ENCODE measurements at regions not wholly inside any gene's neighbourhood (a gene's known extent, or its start where the extent isn't known, plus 50 kb on each side); places are given as distances from the start of the nearest gene placed in this dataset.
"Not testable (repeated sequence)": the region's sequence is repeated elsewhere in the genome, so short reads cannot be mapped to it uniquely, and the experiment has no call there.

- DNase-seq = no peak
Measured at GRCh38 chr3:25844891-25845290, 55.0 kb downstream of the OXSM start.

- no peak for DNase-seq
Measured at GRCh38 chr3:25846282-25846681, 56.4 kb downstream of the OXSM start.

- no peak for DNase-seq
Measured at GRCh38 chr3:25849091-25849490, 59.2 kb downstream of the OXSM start.

GRCh38 chr3:25849641-25850385, 59.9 kb downstream of the OXSM start:
- DNase-seq = no peak

- not testable (repeated sequence) for DNase-seq
Measured at GRCh38 chr3:25851693-25852259, 61.9 kb downstream of the OXSM start.

- no peak for DNase-seq
Measured at GRCh38 chr3:25854214-25854613, 64.3 kb downstream of the OXSM start.

GRCh38 chr3:25854635-25855034, 64.7 kb downstream of the OXSM start:
- no peak for DNase-seq

- DNase-seq = no peak
Measured at GRCh38 chr3:25855266-25855784, 65.4 kb downstream of the OXSM start.

- peak in 1 of 2 experiments; percentile 47 for DNase-seq
Measured at GRCh38 chr3:25856902-25857518, 67.1 kb downstream of the OXSM start.

GRCh38 chr3:25861566-25861965, 71.7 kb downstream of the OXSM start:
- DNase-seq = no peak

GRCh38 chr3:25863011-25863415, 73.1 kb downstream of the OXSM start:
- DNase-seq = no peak

- DNase-seq = no peak
Measured at GRCh38 chr3:25863416-25863959, 73.6 kb downstream of the OXSM start.

- DNase-seq = no peak
Measured at GRCh38 chr3:25870452-25870851, 80.6 kb downstream of the OXSM start.

GRCh38 chr3:25872200-25872877, 82.4 kb downstream of the OXSM start:
- DNase-seq = no peak

- DNase-seq = no peak
Measured at GRCh38 chr3:25883492-25883891, 93.6 kb downstream of the OXSM start.

- no peak for DNase-seq
Measured at GRCh38 chr3:25884981-25885380, 95.1 kb downstream of the OXSM start.

- DNase-seq = no peak
Measured at GRCh38 chr3:25885544-25885943, 95.7 kb downstream of the OXSM start.

- no peak for DNase-seq
Measured at GRCh38 chr3:25887907-25888306, 98.0 kb downstream of the OXSM start.

GRCh38 chr3:25888892-25889524, 99.1 kb downstream of the OXSM start:
- DNase-seq = no peak

- no peak for DNase-seq
Measured at GRCh38 chr3:25889525-25889917, 99.6 kb downstream of the OXSM start.

GRCh38 chr3:25894101-25894500, 104.2 kb downstream of the OXSM start:
- DNase-seq = no peak

- DNase-seq = no peak
Measured at GRCh38 chr3:25895031-25895430, 105.1 kb downstream of the OXSM start.

GRCh38 chr3:25895443-25895842, 105.6 kb downstream of the OXSM start:
- DNase-seq = no peak

Data from SW 1271 (cell line).